ENCODE measurements at regions not wholly inside any gene's neighbourhood (a gene's known extent, or its start where the extent isn't known, plus 50 kb on each side); places are given as distances from the start of the nearest gene placed in this dataset.

DNA sequence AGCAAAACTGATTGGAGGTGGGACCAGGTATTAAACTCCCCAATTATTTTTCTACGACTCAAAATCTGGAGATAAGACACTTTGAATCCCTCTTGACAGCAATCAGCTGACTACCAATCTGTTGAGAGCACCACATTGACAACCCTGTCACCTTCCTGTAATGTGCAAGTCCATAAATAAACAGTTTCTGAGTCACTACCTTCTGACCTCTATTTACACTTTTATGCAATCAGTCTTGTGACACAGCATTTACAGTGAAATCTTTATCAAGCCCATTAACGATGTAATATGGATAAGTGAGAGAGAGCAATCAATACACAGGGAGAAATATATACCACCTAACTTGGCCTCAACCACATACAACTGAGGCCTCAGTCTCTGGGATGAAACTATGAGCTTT lies 283.7 kb upstream of the ANO5 start:
- TF ChIP-seq, protein P1, sequence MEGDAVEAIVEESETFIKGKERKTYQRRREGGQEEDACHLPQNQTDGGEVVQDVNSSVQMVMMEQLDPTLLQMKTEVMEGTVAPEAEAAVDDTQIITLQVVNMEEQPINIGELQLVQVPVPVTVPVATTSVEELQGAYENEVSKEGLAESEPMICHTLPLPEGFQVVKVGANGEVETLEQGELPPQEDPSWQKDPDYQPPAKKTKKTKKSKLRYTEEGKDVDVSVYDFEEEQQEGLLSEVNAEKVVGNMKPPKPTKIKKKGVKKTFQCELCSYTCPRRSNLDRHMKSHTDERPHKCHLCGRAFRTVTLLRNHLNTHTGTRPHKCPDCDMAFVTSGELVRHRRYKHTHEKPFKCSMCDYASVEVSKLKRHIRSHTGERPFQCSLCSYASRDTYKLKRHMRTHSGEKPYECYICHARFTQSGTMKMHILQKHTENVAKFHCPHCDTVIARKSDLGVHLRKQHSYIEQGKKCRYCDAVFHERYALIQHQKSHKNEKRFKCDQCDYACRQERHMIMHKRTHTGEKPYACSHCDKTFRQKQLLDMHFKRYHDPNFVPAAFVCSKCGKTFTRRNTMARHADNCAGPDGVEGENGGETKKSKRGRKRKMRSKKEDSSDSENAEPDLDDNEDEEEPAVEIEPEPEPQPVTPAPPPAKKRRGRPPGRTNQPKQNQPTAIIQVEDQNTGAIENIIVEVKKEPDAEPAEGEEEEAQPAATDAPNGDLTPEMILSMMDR (IDR thresholded peaks at IDR 0.05): no peak
- TF ChIP-seq POLR2A (IDR thresholded peaks at IDR 0.05): no peak
- TF ChIP-seq POLR2AphosphoS5 (IDR thresholded peaks at IDR 0.05; ENCODE audit: insufficient read depth in 1 of 2, low read depth in 1 of 2): no peak

All from vagina (tissue), 2 donors.